NOMO-1 (cell line): ENCODE measurements at regions not wholly inside any gene's neighbourhood (a gene's known extent, or its start where the extent isn't known, plus 50 kb on each side); places are given as distances from the start of the nearest gene placed in this dataset.
A peak's percentile ranks its signal among the peaks of the same experiment; 100 is the strongest.
"Not testable (repeated sequence)": the region's sequence is repeated elsewhere in the genome, so short reads cannot be mapped to it uniquely, and the experiment has no call there.

ENCODE experiments used
- DNase-seq, 2 experiments: peaks; one replicate each; lab custom pipeline; 2025; ENCODE audit not compliant: unreplicated experiment in 2 of 2; lab: John Stamatoyannopoulos, UW

DNA sequence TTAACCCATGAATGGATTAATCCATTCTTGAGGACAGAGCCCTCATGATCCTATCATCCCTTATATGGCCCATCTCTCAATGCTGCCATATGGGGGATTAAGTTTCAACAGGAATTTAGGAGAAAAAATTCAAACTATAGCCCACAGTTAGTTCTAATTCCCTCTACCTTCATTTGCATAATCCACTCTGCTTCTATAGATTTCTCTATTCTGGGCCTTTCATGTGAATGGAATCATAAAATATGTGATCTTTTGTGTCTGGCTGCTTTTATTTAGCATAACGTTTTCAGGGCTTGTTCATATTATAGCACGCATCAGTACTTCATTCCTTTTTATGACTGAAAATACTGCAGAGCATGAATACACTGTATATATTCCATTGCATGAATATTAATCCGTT lies 55.4 kb downstream of the CTSL start:
- no peak for DNase-seq

DNA sequence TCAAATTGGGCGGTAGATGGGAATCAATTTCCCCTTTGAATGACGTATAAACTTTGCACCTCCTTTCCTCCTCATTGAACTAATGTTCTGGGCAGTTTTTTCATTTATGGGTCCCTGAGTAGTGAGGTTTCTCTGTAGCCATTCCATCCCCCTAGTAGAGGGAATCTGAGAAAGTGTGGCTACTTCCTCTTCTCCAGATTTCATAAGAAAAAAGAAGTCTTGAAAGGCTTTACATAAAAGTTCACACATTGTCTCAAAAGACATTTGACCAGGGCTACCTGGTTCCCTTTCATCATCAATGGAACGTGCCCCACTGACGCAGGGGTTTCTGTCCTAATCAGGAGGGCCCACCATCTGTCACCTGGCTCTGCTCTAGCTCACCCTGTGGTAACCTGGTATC lies 57.3 kb downstream of the CTSL start:
- peak in 1 of 2 experiments; percentile 23 for DNase-seq

DNA sequence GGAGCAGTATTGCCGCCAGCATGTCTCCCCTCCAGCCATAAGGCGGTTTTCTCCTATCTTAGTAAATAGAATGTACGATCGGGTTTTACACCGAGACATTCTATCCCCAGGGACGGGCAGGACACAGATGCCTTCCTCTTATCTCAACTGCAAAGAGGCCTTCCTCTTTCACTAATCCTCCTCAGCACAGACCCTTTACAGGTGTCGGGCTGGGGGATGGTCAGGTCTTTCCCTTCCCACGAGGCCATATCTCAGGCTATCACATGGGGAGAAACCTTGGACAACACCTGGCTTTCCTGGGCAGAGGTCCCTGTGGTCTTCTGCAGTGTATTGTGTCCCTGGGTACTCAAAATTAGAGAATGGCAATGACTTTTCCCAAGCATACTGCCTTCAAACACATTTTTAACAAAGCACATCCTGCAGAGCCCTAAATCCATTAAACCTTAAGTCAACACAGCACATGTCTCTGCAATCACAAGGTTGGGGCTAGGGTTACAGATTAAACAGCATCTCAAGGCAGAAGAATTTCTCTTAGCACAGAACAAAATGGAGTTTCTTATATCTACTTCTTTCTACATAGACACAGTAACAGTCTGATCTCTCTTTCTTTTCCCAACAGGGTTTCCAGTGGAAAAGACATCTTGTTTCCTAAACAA lies 59.5 kb downstream of the CTSL start:
- DNase-seq, result not testable (repeated sequence)

DNA sequence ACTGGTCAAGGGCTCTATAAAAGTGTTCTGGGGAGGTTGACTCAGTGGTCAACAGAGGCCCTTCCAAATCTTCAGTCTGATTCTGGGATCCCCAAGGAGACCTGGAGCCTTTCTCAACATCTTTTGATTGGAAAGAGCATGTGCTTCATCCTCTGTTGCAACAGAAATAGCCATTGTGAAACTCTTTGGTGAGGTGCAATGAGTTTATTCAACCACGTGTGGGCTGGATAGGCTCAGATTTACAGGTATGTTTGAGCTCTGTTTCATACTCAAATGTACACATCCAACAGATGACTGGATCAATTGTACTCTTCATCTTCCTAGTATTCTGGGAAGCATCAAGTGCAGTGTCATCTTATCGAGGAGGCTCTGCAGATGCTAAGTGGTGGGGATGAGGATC lies 60.5 kb downstream of the CTSL start:
- no peak for DNase-seq

DNA sequence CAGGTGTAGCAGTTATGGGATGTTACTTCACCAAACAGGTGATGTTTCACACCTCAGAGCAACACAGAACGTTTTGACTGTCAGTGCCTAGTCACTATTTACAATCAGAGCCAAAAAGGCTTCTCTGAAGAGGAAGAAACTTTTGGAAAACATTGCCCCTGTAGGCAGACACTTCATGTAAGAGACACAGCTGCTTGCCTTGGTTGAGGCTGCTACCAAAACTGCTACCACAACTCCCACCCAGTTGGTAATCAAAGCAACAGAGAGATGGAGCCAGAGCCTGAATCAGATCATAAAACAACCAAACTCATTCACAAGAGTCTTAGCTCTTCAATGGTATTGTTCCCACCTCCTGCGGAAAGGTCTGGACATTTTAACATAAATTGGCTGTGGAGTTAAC lies 61.0 kb downstream of the CTSL start:
- DNase-seq, result no peak

DNA sequence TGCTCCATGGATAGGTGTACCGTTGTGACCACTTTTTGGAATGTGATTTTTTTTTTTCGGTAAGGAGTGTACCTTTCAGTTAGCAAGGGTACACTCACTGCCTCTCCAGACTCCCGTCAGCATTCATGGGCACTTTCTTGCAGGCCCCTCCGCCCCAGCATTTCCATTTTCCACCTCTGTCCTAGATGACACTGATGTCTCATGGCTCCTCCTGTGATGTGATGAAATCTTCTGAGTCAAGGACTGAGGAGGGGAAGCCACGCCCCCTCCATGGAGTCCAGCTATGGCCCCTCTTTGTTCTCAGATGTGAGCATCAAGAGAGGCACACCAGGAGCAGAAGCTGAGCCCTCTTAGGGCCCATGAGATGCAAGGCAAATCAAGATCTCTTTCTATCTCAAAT lies 61.8 kb downstream of the CTSL start:
- DNase-seq, result no peak

DNA sequence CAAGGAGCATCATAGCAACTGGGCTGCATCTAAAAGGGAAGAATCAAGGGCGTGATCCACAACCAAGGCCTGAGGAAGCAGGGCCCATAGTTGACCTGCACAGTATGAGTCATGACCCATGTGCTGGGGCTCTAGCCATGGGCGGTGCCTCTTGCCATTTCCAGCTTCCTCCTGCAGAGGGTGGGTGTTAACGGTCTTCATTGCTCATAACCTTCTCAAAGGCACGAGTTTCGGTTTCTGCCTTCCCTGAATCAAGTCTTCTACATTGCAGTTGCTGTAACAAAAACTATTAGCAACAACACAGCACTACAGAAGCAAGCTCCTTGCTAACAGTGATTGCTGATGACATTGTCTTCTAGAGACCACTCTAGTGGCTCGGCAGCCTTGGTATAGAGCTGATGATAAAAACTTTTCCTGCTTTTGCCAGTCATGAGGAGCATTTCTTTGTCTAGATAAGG lies 66.9 kb downstream of the CTSL start:
- DNase-seq, result peak; percentile 89 to 93

DNA sequence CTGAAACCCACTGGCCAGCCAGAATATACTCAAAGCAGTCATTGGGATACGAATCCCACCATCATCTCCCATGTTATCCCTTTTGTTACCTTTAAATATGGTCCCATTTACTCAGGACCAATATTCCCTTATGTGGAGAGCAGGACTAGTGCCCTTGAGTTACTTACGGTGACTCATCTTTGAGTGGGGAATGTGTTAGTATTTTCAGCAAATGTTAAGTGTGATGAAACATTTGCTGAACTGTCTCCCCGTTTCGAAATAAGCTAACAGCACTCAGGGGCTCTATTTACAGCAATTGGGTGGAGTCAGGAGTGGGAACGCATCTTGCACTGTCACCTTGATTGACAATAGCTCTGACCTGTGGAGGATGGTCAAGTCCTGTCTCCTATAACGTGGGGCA lies 67.4 kb downstream of the CTSL start:
- peak; percentile 41 to 82 for DNase-seq

DNA sequence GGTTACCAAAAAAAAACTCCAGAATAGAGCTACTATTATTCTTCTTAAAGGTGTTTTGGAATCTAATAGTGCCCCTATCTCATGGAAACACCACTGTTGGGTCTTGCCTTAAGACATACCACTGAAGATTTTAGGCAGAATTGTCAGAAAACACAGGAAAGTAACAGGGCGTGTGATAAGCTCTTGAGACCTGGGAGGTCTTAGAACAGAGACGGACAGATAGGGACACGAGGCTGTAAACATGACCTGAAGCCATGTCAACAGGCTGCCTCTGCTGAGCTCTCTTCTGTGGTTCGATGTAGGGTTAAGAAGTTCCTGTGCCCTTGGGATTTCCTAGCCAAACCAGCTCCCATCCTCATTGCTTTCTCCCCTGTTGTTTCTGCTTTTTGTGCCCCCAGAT lies 69.3 kb downstream of the CTSL start:
- no peak for DNase-seq

DNA sequence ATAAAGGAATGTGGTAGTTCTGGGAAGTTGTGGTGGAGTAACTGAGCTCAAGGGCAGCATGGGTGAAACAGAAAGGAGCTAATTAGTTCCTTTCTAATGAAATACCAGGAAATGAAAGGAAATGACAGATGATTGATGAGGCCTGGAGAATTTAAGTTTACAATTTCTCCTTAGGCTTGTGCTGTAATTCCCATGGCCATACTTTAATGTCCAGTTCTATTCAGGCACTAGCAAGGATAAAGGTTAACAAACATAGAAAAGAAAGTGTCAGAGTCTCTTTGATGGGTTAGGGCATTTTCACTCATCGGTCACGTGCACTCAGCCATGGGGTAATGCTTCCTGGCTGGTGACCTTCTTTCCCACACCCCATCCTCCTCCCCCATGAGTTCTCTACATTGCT lies 70.3 kb downstream of the CTSL start:
- DNase-seq, result peak; percentile 5 to 6

DNA sequence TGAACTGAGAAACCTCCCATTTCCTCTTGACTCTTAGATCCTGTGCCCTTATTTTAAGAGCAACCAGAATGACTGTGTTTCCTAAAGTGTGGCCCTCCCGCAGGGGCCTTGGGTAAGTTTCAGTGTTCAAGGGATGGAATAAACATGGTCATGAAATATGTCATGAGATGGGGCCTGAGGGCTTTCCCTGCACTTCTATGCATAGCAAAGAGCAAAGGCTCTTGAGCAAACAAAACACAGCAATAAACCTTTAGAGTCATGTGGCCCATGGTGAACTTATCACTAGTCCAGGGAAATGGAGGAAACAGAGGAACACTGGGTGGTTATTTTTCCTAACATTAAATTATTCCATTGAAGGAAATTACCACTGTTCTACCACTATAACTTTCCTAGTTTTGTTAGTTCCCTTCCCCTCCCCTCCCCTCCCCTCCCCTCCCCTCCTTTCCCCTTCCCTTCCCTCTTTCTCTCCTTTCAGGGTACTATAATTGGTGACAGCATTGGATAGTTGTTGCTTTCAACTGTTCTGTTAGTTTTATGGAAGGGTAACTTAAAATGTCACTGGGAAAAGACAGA lies 72.4 kb downstream of the CTSL start:
- no peak for DNase-seq

DNA sequence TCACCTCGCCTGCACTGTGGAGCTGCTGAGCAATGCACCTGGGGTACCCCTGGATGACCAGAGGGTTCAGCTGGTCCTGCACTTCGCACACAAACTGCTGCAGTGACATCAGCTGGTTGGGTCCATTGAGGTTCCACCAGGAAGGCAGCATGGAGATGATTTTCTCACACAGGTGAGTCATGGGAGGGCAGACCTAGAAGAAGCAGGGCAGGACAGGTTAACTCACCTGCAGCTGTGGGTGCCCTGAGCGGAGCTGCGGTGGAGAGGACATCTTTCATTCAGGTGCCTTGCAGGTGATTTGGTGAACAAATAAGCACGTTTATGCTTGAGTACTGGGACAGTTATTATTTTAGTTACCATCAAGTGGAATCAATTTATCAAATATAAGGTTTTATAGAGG lies 73.6 kb downstream of the CTSL start:
- no peak for DNase-seq

DNA sequence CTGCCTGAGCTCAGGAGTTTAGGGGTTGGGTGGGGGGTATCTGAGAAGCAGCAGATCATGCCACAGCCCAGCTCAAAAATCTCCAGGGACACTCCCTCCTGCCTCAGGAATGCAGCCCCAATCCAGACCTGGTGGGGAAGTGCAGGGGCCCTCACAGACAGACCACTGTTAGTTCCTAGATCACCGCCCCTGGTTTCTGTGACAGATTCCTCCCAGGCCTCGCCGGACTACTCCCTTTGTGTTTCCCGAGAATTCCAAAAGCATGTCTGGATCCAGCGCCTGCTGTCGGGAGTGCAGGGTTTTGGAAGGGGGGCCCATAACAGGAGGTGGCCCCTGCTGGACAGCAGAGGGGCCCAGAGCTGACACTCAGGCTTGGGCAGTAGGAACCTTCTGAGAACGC lies 74.5 kb downstream of the CTSL start:
- DNase-seq, result no peak

DNA sequence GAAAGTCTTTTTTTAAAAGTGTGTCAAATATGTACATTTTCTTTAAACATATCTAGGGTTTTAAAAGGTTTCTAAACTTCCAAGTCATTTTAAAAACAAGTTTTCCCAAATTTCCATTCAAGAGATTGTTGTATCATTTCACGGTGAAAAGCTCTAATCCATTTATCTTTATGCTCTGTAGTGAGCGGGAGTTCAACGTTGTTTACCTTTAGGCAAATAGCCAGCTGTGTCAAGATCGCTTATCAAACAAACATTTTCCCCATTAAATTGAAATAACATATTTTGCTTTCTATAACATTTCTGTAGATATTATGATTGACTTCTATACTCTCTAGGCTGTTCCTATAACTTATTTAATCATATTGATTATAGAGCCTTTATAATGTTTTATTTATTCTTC lies 75.1 kb downstream of the CTSL start:
- DNase-seq, result no peak

DNA sequence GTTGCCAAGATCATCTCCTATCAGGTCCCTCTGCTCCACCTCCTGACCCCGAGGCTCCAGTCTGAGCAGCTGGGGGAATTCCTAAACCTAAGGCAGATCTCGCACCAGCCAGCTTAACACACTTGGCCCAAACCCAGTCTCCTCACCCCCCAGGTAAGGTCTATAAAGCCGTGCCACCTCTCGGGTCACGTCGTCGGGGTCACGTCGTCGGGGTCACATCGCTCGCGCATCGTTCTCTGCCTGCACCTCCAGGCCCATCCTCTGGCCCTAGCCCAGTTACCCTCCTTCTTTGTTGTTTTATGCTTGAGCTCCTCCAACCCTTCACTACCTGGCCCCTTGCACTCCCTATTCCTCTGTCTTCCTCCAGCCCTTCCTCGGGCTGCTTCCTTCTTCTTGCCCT lies 77.2 kb downstream of the CTSL start:
- no peak for DNase-seq

DNA sequence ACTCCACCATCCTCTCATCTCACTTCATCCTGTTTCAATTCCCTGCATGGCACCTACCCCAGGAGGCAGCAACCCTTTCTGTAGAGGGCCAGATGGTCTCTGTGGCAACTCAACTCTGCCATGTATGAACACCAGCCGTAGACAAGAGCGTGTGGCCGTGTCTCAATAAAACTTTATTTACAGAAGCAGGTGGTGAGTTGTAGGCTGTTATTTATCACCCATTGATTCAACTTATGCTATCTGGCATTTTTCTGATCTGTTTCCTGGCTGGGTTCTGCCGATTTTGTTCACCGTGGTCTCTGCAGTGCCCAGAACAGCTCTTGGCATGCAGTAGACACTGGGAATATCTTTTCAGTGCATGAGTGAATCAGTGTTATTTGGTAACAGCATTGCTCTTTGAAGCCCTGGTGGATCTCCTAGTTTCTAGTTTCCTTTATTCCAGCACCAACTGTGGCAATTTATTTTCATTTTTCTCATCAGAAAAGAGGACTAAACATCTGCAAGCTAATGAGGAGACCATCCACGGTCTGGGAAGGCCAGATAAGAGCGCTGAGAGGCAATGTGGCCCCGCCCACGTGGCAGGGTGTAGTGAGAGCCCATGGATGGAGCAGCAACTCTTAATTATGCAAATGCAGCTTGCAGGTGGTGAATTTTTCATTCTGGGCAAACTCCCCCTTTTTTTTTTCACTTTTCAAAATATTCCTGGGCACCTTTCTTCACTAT lies 77.9 kb downstream of the CTSL start:
- DNase-seq, result no peak

DNA sequence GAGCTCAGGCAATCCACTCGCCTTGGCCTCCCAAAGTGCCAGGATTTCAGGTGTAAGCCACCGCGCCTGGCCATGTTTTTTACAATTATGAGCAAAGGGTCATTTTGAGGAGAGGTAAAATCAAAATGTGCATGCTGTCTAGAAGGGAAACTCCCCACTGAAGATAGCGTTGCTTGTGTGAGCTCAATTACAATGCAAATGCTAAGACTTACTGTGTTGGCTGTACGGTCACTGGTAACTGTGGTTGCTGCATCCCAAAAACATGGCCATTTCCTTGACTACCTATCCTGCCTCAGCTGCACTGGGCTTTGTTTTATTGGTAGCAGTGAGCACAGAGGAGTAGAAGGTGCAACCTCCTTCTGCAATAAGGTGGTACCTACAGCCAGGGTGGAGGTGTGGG lies 77.4 kb upstream of the SPATA31E1 start:
- no peak for DNase-seq

DNA sequence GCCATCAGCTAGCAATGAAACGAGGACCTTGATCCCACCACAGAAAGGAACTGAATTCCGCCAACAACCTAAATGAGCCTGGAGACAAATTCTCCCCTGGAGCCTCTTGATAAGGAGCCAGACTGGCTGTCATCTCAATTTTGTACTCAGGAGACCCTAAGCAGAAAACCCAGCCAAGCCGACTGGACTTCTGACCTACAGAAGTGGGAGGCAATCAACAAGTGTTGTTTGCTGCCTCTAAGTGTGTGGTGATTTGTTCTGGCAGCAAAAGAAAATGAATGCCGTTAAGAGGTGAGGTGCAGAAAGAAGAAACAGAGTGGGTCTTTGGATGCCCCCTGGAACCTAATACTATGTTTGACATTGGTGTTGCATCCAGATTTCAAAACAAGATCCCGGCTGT lies 72.7 kb upstream of the SPATA31E1 start:
- DNase-seq, result no peak

DNA sequence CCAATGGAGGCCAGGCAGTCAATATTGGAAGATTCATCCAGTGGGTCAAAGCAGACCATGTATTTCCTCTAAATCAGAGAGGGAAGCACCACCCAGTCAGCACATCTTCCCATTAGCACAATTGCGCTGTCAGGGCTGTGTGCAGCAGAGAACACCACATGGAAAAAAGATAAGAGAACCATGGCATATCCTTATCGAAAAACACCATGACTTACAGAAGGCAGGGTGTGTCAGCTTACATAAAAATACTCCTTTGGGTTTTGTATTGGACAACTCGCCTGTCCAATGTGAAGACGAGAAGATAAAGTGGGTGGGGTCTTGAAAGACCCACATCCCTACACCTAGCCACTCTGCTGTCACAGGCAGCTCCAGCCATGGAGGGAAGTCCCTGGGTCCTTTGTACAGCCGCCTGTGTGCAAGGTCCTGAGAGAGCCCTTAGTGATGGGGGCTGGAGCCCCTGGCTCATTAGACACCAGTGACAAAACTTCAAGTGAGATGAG lies 71.9 kb upstream of the SPATA31E1 start:
- no peak for DNase-seq

DNA sequence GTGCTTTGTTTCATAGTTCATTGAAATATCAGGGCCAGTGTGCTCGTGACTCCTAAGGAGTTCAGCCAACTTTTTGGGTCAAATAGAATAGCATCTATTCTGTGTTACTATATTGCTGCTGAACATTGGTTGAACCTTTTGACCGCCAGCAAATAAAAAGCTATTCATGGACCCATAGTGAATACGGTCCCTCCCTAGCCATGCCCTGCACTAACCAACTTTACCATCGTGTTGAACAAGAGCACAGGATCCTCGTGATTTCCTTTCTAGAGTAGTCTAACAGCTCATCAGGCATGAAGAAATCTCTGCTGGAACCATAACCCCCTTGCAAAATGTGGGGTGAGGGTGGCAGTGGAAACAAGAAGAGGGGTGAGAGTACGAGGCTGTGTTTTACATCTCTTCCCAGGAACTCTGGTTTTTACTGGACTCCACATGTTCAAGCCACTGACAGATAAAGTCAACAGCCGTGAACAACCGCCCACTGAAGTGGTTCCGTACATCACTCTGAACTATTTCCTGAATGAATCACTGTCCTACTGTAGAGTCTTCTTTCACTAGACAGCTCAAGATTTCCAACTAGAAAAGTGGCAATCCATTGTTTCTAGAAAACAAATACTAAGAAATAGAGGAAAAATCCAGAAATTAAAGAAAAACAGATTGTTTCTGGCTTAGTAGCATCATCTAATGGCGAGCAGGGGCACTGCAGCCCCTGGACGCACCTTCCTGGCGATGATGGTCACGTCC lies 70.1 kb upstream of the SPATA31E1 start:
- DNase-seq, result no peak

DNA sequence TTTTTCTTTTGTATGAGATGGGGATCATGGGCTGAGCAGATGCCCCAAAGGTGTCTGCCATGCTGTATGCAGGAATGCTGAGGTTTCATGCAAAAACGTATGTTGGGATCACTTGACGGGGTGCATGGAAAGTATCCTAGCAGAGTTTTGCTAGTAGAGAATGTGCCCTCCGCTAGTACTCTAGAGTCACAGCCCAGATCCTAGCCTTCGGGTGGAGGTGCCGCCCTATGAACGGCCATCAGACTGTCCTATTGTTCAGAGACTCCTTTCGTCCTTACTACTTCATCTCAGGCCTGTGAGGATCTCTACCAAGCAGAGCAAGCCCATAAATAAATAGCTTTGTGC lies 69.6 kb upstream of the SPATA31E1 start:
- no peak for DNase-seq

DNA sequence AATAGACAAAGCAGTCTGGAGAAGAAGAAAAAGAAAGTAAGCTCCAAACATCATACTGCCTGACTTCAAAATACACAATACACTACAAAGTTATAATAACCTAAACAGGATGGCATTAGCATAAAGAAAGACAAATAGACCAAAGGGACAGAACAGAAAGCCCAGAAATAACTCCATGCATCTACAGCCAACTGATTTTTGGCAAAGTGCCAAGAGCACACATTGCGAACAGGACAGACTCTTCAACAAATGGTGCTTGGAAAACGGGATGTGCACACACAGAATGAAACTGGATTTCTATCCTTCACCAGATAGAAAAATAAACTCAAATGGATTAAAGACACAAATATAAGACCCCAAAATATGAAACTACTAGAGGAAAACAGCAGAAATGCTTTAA lies 66.6 kb upstream of the SPATA31E1 start:
- no peak for DNase-seq
